B cell (primary cell): ENCODE measurements at regions not wholly inside any gene's neighbourhood (a gene's known extent, or its start where the extent isn't known, plus 50 kb on each side); places are given as distances from the start of the nearest gene placed in this dataset.

Source experiments
- ATAC-seq: fragments of 200-7000 bp; cut with Tn5 transposase; one replicate; pipeline ENCODE4 v1.10.0; 2021; ENCODE audit warnings: low read depth, mild to moderate bottlenecking, moderate number of reproducible peaks, moderate library complexity
- CTCF ChIA-PET: fragments of 350-600 bp; sonication (Branson Sonifier 250); formaldehyde crosslinking; loops from one replicate; lab custom pipeline; 2021; ENCODE audit warnings: antibody characterized with exemption, inconsistent platforms; lab: Charles Lee
- POLR2A ChIA-PET: fragments of 350-600 bp; sonication (Branson Sonifier 250); formaldehyde crosslinking; loops from one replicate; lab custom pipeline; 2021; ENCODE audit warnings: antibody characterized with exemption; lab: Charles Lee
- DNase-seq: peaks from one replicate; pipeline ENCODE4 v3.0.0; 2013
- H2AFZ ChIP-seq: 2 replicates; pipeline ENCODE4 v1.6.1; 2012; ENCODE audit warnings: mild to moderate bottlenecking, low read depth, low read length; ENCODE audit not compliant: insufficient read depth, poor library complexity, severe bottlenecking
- H3K27ac ChIP-seq, 2 donors: 1 replicate in 1 of 2; 2 replicates in 1 of 2; pipeline ENCODE4 v1.5.1; 2012 to 2013; ENCODE audit warnings: low read length in 2 of 2, mild to moderate bottlenecking in 2 of 2, moderate library complexity in 1 of 2
- H3K27me3 ChIP-seq, 4 experiments: fragments of 200-600 bp in 1 of 4; sonication (generic) in 1 of 4; replicated peaks in 1 of 4; 1 replicate in 2 of 4; 2 replicates in 2 of 4; pipeline versions ENCODE4 v1.6.1 to v1.7.0; 2013 to 2016; ENCODE audit warnings: low read length in 3 of 4, mild to moderate bottlenecking in 2 of 4, mixed read lengths in 1 of 4, moderate library complexity in 1 of 4; ENCODE audit not compliant: insufficient read depth in 4 of 4, control insufficient read depth in 3 of 4; ENCODE audit errors: control extremely low read depth in 1 of 4
- H3K36me3 ChIP-seq, 2 experiments: replicated peaks in 1 of 2; 1 replicate in 1 of 2; 2 replicates in 1 of 2; pipeline versions ENCODE4 v1.6.1 to v1.7.1; 2013; ENCODE audit warnings: low read length in 1 of 2; ENCODE audit not compliant: insufficient read depth in 2 of 2, control insufficient read depth in 1 of 2; ENCODE audit errors: control extremely low read depth in 1 of 2, extremely low read depth in 1 of 2
- H3K4me1 ChIP-seq, 2 donors: fragments of 200-600 bp in 1 of 2; sonication (generic) in 1 of 2; 1 replicate in 1 of 2; 2 replicates in 1 of 2; pipeline versions ENCODE4 v1.5.1 to v1.6.1; 2013 to 2017; ENCODE audit warnings: low read length in 2 of 2; ENCODE audit not compliant: control insufficient read depth in 2 of 2, insufficient read depth in 2 of 2
- H3K4me2 ChIP-seq: replicated peaks from 2 replicates; pipeline ENCODE3; 2012; ENCODE audit warnings: mild to moderate bottlenecking, low read depth, low read length; ENCODE audit not compliant: poor library complexity, severe bottlenecking
- H3K4me3 ChIP-seq, 5 experiments: fragments of 200-600 bp in 1 of 5; sonication (generic) in 1 of 5; 1 replicate in 3 of 5; 2 replicates in 2 of 5; pipeline versions ENCODE4 v1.5.1 to v1.7.0; 2011 to 2016; ENCODE audit warnings: low read length in 4 of 5, mild to moderate bottlenecking in 4 of 5, low read depth in 2 of 5, control low read depth in 1 of 5, moderate library complexity in 1 of 5; ENCODE audit not compliant: insufficient read depth in 1 of 5; ENCODE audit errors: control extremely low read depth in 1 of 5, extremely low read depth in 1 of 5
- H3K79me2 ChIP-seq: fragments of 200-600 bp; sonication (generic); one replicate; pipeline ENCODE4 v1.6.0; 2016; ENCODE audit warnings: low read length; ENCODE audit not compliant: control insufficient read depth, insufficient read depth
- H3K9ac ChIP-seq: fragments of 200-600 bp; sonication (generic); 2 replicates; pipeline ENCODE4 v1.6.1; 2017; ENCODE audit warnings: mild to moderate bottlenecking, low read length, moderate library complexity
- H3K9me3 ChIP-seq, 3 donors: one replicate each; pipeline versions ENCODE4 v1.6.1 to v1.7.1; 2013; ENCODE audit warnings: low read length in 2 of 3; ENCODE audit not compliant: control insufficient read depth in 2 of 3, insufficient read depth in 1 of 3; ENCODE audit errors: control extremely low read depth in 1 of 3
- H4K20me1 ChIP-seq: 2 replicates; pipeline ENCODE4 v1.6.0; 2012; ENCODE audit warnings: mild to moderate bottlenecking, low read length; ENCODE audit not compliant: insufficient read depth, control insufficient read depth, poor library complexity, severe bottlenecking
- H3K27ac Mint-ChIP-seq: one replicate; pipeline ENCODE4 v1.8.0; 2021; ENCODE audit warnings: mixed read lengths
- H3K27me3 Mint-ChIP-seq: one replicate; pipeline ENCODE4 v1.8.0; 2021; ENCODE audit warnings: mixed read lengths
- H3K4me1 Mint-ChIP-seq: one replicate; pipeline ENCODE4 v1.8.0; 2021; ENCODE audit warnings: mixed read lengths
- H3K4me3 Mint-ChIP-seq: one replicate; pipeline ENCODE4 v1.8.0; 2021; ENCODE audit warnings: mixed read lengths
- H3K9me3 Mint-ChIP-seq: one replicate; pipeline ENCODE4 v1.8.0; 2022; ENCODE audit warnings: mixed read lengths; ENCODE audit not compliant: insufficient read depth
- CTCF ChIP-seq: fragments of 200-600 bp; IDR thresholded peaks from one replicate; pipeline ENCODE4 v1.8.0; 2022; ENCODE audit warnings: antibody characterized with exemption, mild to moderate bottlenecking
- EZH2 ChIP-seq: IDR thresholded peaks from 2 replicates; pipeline ENCODE4 v1.6.1; 2012; ENCODE audit warnings: borderline replicate concordance, low read depth, mild to moderate bottlenecking, moderate library complexity, low read length; ENCODE audit not compliant: insufficient read depth, poor library complexity, severe bottlenecking
- WGBS: methylation state at CpG from one replicate; pipeline ENCODE4 v1.1.5; 2013; ENCODE audit warnings: missing lambda C conversion rate; ENCODE audit not compliant: insufficient coverage; 5-methylcytosine and 5-hydroxymethylcytosine counted together
- intact Hi-C: fragments of 100-400 bp; cut with micrococcal nuclease; formaldehyde crosslinking; loops from one replicate; pipeline ENCODE4 v1.10.0; 2022

DNA sequence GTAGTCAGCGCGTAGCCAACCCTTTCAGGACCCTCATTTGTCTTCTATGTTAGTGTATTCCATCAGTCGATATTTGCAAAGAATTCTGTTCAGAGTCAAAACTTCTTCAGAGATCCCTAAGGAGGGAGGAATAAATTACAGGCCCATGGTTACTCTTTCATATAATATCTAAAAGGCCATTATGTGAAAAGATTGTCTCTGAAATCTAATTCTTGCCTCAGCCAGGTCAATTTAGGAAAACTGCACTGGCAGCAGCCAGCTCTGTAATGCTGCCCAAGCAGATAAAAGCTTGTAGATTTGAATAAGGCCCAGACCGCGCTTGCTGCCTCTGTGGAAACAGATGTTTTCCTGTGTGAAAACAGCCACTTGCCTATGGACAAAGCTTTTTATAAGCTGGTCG, 379.8 kb downstream of the CNTNAP4 start:
- H3K9me3 ChIP-seq: no peaks in the 10 kb centered on the region
- H3K27me3 ChIP-seq: no peaks in the 10 kb centered on the region
- no peaks in the 10 kb centered on the region for H3K27me3 Mint-ChIP-seq
- no peak overlapping the region for H3K27ac ChIP-seq
- H3K9me3 Mint-ChIP-seq: no peaks in the 10 kb centered on the region
- 15% methylated on average over 3 of the region's 6 CpGs for WGBS
- H3K4me3 ChIP-seq: no peak overlapping the region
- no peak overlapping the region for H3K27ac Mint-ChIP-seq
- H3K4me1 Mint-ChIP-seq: no peaks in the 10 kb centered on the region
- DNase-seq (no peak), ATAC-seq (no peak)
- no peak overlapping the region for H3K4me2 ChIP-seq
- no peaks in the 10 kb centered on the region for H3K36me3 ChIP-seq
- H3K79me2 ChIP-seq: no peaks in the 10 kb centered on the region
- CTCF ChIA-PET: no interaction called here
- intact Hi-C loops: no loop called here
- H3K4me3 Mint-ChIP-seq: no peak overlapping the region
- no peaks in the 10 kb centered on the region for H3K4me1 ChIP-seq
- no peaks in the 10 kb centered on the region for H4K20me1 ChIP-seq
- no peak overlapping the region for H2AFZ ChIP-seq
- POLR2A ChIA-PET: no interaction called here
- H3K9ac ChIP-seq: no peak overlapping the region
- TF ChIP-seq CTCF: no peak
- TF ChIP-seq EZH2: no peak

DNA sequence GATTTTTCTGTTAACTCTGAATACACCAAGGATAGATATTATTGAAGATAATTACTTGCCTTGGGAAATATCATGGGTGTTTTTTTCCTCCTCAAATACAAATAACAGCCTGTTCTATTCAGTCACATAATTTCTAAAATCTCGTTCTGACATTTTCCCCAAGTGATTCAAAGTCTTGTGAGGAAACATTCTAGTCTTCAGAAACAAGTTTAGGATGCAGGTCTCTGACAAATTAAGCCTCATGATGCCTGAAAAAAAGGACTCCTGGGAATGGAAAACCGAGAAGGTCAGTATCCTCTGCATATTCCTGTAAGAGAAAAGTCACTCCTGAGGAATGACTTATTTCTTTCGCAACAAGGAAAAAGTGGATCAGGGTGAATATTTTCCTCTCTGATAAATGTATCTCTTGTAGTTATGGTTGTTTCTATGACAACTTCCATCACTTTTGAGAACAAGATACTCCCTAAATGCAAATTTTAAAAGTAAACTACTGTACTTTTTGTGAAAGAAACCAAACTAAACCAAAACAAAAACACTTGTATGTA, 384.6 kb downstream of the CNTNAP4 start:
- no peak for ATAC-seq
- Histone ChIP-seq H3K9me3 (no peaks in the 10 kb centered on the region), H3K27me3 (no peaks in the 10 kb centered on the region), H3K27ac (no peak overlapping the region), H3K79me2 (no peaks in the 10 kb centered on the region), H4K20me1 (no peaks in the 10 kb centered on the region), H3K9ac (no peak overlapping the region), H3K4me2 (no peak overlapping the region), H2AFZ (no peak overlapping the region), H3K4me1 (no peaks in the 10 kb centered on the region), H3K4me3 (no peak overlapping the region), H3K36me3 (no peaks in the 10 kb centered on the region)
- no peak for DNase-seq
- Mint-ChIP-seq H3K27ac (no peak overlapping the region), H3K4me3 (no peak overlapping the region), H3K27me3 (no peaks in the 10 kb centered on the region), H3K4me1 (no peaks in the 10 kb centered on the region), H3K9me3 (no peaks in the 10 kb centered on the region)
- CTCF ChIA-PET: no interaction called here
- intact Hi-C loops: no loop called here
- TF ChIP-seq CTCF (no peak), EZH2 (no peak)
- POLR2A ChIA-PET: no interaction called here
- 56% methylated on average over 1 of the region's 3 CpGs for WGBS
